BLaER1 treated with 17β-estradiol and CSF1 and Interleukin-3, amounts not matched to agents 10 nM and 100 nM (cell line): ENCODE measurements at regions not wholly inside any gene's neighbourhood (a gene's known extent, or its start where the extent isn't known, plus 50 kb on each side); places are given as distances from the start of the nearest gene placed in this dataset.

Experiments
- H3K27ac ChIP-seq, 11 experiments: shearing (Covaris generic); formaldehyde crosslinking; 2 replicates each; pipeline ENCODE4 v1.8.1; 2022
- H3K27me3 ChIP-seq, 11 experiments: shearing (Covaris generic); formaldehyde crosslinking; 2 replicates each; pipeline ENCODE4 v1.8.1; 2022
- H3K36me3 ChIP-seq, 11 experiments: shearing (Covaris generic); formaldehyde crosslinking; 2 replicates each; pipeline ENCODE4 v1.8.1; 2022
- H3K4me1 ChIP-seq, 10 experiments: shearing (Covaris generic); formaldehyde crosslinking; 2 replicates each; pipeline ENCODE4 v1.8.1; 2022
- H3K4me2 ChIP-seq, 11 experiments: shearing (Covaris generic); formaldehyde crosslinking; 2 replicates each; pipeline ENCODE4 v1.8.1; 2022
- H3K4me3 ChIP-seq, 10 experiments: shearing (Covaris generic); formaldehyde crosslinking; 2 replicates each; pipeline ENCODE4 v1.8.1; 2022
- H3K9ac ChIP-seq, 11 experiments: shearing (Covaris generic); formaldehyde crosslinking; 2 replicates each; pipeline ENCODE4 v1.8.1; 2022
- H3K9me3 ChIP-seq, 11 experiments: shearing (Covaris generic); formaldehyde crosslinking; replicated peaks in 1 of 11; 2 replicates each; pipeline ENCODE4 v1.8.1; 2022
- H4K20me1 ChIP-seq, 11 experiments: shearing (Covaris generic); formaldehyde crosslinking; 2 replicates each; pipeline ENCODE4 v1.8.1; 2022
- Cebpa-rat ChIP-seq, 11 experiments: shearing (Covaris generic); IDR thresholded peaks; 2 replicates each; pipeline ENCODE4 v1.8.1; 2022

- peak overlapping the region in 1 of 11 experiments; percentile 30; a peak in 1 of 22 replicates for H3K4me2 ChIP-seq
These were observed 413.2 kb upstream of the KLF6 start for GRCh38 chr10:4198216-4198615.

GRCh38 chr10:4197676-4198075 lies 412.7 kb upstream of the KLF6 start:
- H3K9ac ChIP-seq, result no peak overlapping the region
- no peaks in the 10 kb centered on the region for H3K36me3 ChIP-seq
- no peak overlapping the region for H3K4me3 ChIP-seq
- no peak for TF ChIP-seq Cebpa-rat (IDR thresholded peaks at IDR 0.05)
- H3K4me2 ChIP-seq, result peak overlapping the region in 2 of 11 experiments; percentile 30 to 51; a peak in 4 of 22 replicates
- peaks cover 4 to 19% (median 10%) of the 10 kb centered on the region in 10 experiments; a peak in 10 of 20 replicates for H3K4me1 ChIP-seq
- H3K27ac ChIP-seq, result no peak overlapping the region
- H3K27me3 ChIP-seq, result no peaks in the 10 kb centered on the region
- no peaks in the 10 kb centered on the region for H4K20me1 ChIP-seq
- H3K9me3 ChIP-seq, result 0 out of 22 replicates have a peak, but pooled peaks cover 0 to 6% (median 0%) of the 10 kb centered on the region in 11 experiments

More at GRCh38 chr10:4198216-4198615, 413.2 kb upstream of the KLF6 start:
- Histone ChIP-seq H3K27ac (no peak overlapping the region), H3K4me3 (no peak overlapping the region), H3K9me3 (0 out of 22 replicates have a peak, but pooled peaks cover 0 to 6% (median 0%) of the 10 kb centered on the region in 11 experiments), H3K4me1 (peaks cover 4 to 19% (median 9%) of the 10 kb centered on the region in 10 experiments; a peak in 10 of 20 replicates), H3K36me3 (no peaks in the 10 kb centered on the region), H3K9ac (no peak overlapping the region), H4K20me1 (no peaks in the 10 kb centered on the region), H3K27me3 (no peaks in the 10 kb centered on the region)
- TF ChIP-seq Cebpa-rat (IDR thresholded peaks at IDR 0.05), result no peak

DNA sequence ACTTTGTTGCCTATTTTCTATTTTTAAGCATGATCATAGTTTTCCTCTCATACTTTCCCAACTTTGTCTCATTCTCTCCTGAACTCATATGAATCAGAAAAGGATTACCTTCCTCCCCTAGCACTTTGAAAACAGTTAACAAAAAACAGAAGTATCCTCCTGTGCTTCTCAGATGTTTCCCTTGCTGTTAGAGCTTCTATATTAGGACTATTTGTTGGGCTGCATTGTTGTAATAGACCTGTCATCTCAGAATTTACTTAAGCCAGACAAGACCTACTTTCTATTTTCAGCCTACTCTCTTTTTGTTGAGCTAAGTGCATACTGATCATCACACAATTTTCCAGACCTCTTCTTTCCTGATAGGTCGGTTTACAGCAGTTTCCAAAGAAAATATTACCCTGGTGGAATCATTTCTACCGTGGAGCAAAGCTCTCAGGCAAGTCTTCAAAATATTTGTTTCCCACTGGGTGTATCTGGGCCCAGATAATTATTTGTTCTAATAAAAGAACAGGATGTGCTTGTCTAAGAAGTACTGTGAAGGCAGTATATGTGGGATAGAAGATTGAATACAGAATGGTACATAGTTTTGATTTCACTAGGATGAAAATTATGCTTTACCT lies 411.9 kb upstream of the KLF6 start:
- Histone ChIP-seq H3K36me3 (no peaks in the 10 kb centered on the region), H3K4me3 (no peak overlapping the region), H3K9ac (no peak overlapping the region), H3K27me3 (no peaks in the 10 kb centered on the region), H3K9me3 (0 out of 22 replicates have a peak, but pooled peaks cover 0 to 6% (median 0%) of the 10 kb centered on the region in 11 experiments), H3K27ac (no peak overlapping the region), H4K20me1 (no peaks in the 10 kb centered on the region), H3K4me2 (peak overlapping the region; percentile 8 to 51 (median 25); a peak in 13 of 22 replicates), H3K4me1 (peaks cover 4 to 20% (median 16%) of the 10 kb centered on the region in 10 experiments; a peak in 16 of 20 replicates)
- TF ChIP-seq Cebpa-rat (IDR thresholded peaks at IDR 0.05), result no peak

GRCh38 chr10:4196183-4196582 lies 411.2 kb upstream of the KLF6 start:
- Histone ChIP-seq H3K27ac (no peak overlapping the region), H3K9me3 (0 out of 22 replicates have a peak, but pooled peaks cover 0 to 6% (median 0%) of the 10 kb centered on the region in 11 experiments), H3K36me3 (no peaks in the 10 kb centered on the region), H3K4me2 (peak overlapping the region in 6 of 11 experiments; percentile 11 to 36 (median 24); a peak in 4 of 22 replicates), H3K4me1 (peaks cover 4 to 25% (median 19%) of the 10 kb centered on the region in 10 experiments; a peak in 16 of 20 replicates), H3K9ac (no peak overlapping the region), H3K27me3 (no peaks in the 10 kb centered on the region), H4K20me1 (no peaks in the 10 kb centered on the region), H3K4me3 (no peak overlapping the region)
- TF ChIP-seq Cebpa-rat (IDR thresholded peaks at IDR 0.05), result no peak

DNA sequence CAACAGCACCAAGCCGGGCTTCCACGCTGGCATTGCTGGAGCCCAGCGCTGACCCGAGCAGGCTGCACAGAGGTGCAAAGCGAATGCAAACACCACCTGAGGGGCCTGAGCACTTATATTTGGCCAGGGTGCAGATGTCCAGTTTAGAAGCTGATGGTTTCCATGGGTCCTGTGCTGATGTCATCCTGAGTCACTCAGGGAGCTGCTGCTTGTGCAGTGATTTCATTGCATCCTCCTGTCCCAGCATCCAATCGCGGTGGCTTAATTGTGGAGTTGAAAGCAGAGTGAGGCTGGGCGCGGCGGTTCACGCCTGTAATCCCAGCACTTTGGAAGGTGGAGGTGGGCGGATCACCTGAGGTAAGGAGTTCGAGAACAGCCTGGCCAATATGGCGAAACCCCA lies 410.2 kb upstream of the KLF6 start:
- Histone ChIP-seq H3K9ac (no peak overlapping the region), H3K4me2 (no peak overlapping the region), H3K27ac (no peak overlapping the region), H3K4me1 (peaks cover 4 to 25% (median 19%) of the 10 kb centered on the region in 10 experiments; a peak in 16 of 20 replicates), H3K9me3 (0 out of 22 replicates have a peak, but pooled peaks cover 0 to 6% (median 0%) of the 10 kb centered on the region in 11 experiments), H3K4me3 (no peak overlapping the region), H3K36me3 (no peaks in the 10 kb centered on the region), H3K27me3 (no peaks in the 10 kb centered on the region), H4K20me1 (no peaks in the 10 kb centered on the region)
- no peak for TF ChIP-seq Cebpa-rat (IDR thresholded peaks at IDR 0.05)

- peaks cover 4 to 25% (median 19%) of the 10 kb centered on the region in 10 experiments; a peak in 16 of 20 replicates for H3K4me1 ChIP-seq
- no peak for TF ChIP-seq Cebpa-rat (IDR thresholded peaks at IDR 0.05)
- H4K20me1 ChIP-seq, result no peaks in the 10 kb centered on the region
- no peaks in the 10 kb centered on the region for H3K27me3 ChIP-seq
- H3K4me3 ChIP-seq, result no peak overlapping the region
- peaks cover 0 to 6% (median 0%) of the 10 kb centered on the region in 11 experiments; a peak in 1 of 22 replicates for H3K9me3 ChIP-seq
- no peaks in the 10 kb centered on the region for H3K36me3 ChIP-seq
- no peak overlapping the region for H3K9ac ChIP-seq
- H3K4me2 ChIP-seq, result no peak overlapping the region
- no peak overlapping the region for H3K27ac ChIP-seq
These were observed 409.2 kb upstream of the KLF6 start for GRCh38 chr10:4194231-4194630.

DNA sequence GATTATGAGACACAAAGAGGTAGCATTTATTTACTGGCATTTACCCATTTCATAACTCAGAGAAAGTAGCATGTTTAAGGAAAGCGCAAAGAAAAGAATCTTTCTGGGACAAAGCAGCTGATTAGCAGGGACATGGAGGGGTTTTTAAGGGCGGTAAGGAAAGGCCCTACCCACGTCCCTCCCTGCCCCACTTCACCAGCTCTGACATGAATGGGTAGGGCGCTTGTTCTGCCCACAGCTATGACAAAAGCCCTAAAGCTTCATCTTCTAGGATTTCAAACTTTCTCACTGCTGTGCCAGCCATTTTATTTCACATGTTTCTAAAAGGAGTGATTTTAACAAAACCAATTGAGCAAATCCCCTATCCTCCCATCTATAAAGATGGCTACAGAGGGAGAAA lies 406.9 kb upstream of the KLF6 start:
- H3K4me3 ChIP-seq, result no peak overlapping the region
- peaks cover 0 to 6% (median 0%) of the 10 kb centered on the region in 11 experiments; a peak in 4 of 22 replicates for H3K9me3 ChIP-seq
- no peak overlapping the region for H3K9ac ChIP-seq
- no peak overlapping the region for H3K27ac ChIP-seq
- no peak for TF ChIP-seq Cebpa-rat (IDR thresholded peaks at IDR 0.05)
- peak overlapping the region in 7 of 11 experiments; percentile 9 to 70 (median 40); a peak in 12 of 22 replicates for H3K4me2 ChIP-seq
- H3K36me3 ChIP-seq, result no peaks in the 10 kb centered on the region
- H4K20me1 ChIP-seq, result no peaks in the 10 kb centered on the region
- H3K27me3 ChIP-seq, result no peaks in the 10 kb centered on the region
- H3K4me1 ChIP-seq, result peaks cover 4 to 27% (median 19%) of the 10 kb centered on the region in 10 experiments; a peak in 18 of 20 replicates

DNA sequence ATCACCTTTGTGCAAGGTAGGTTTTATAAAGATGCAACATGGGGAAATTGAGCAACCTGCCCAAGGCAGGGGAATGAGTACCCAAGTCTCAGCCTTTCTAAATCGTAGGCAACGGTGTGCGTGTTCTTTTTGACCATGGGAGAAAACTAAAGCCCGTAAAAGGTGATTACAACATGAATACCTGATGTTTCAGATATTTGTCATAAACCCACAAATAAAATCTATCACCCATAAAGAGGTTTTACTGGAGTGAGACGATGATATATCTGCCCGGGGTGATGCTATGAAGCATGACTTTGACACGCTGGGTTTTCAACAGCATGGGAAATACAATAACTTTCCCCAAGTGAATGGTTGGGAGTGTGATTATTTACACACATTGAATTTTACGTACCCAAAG lies 406.3 kb upstream of the KLF6 start:
- Histone ChIP-seq H3K4me2 (peak overlapping the region in 6 of 11 experiments; percentile 23 to 70 (median 48); a peak in 9 of 22 replicates), H3K9ac (no peak overlapping the region), H3K4me3 (no peak overlapping the region), H3K27ac (no peak overlapping the region), H4K20me1 (no peaks in the 10 kb centered on the region), H3K27me3 (no peaks in the 10 kb centered on the region), H3K4me1 (peaks cover 0 to 24% (median 15%) of the 10 kb centered on the region in 10 experiments; a peak in 15 of 20 replicates), H3K36me3 (no peaks in the 10 kb centered on the region), H3K9me3 (peaks cover 0 to 6% (median 0%) of the 10 kb centered on the region in 11 experiments; a peak in 4 of 22 replicates)
- no peak for TF ChIP-seq Cebpa-rat (IDR thresholded peaks at IDR 0.05)

- Histone ChIP-seq H3K4me2 (no peak overlapping the region), H3K27me3 (no peaks in the 10 kb centered on the region), H3K4me1 (peaks cover 0 to 24% (median 15%) of the 10 kb centered on the region in 10 experiments; a peak in 15 of 20 replicates), H3K36me3 (no peaks in the 10 kb centered on the region), H3K9ac (no peak overlapping the region), H4K20me1 (no peaks in the 10 kb centered on the region), H3K4me3 (no peak overlapping the region), H3K9me3 (peaks cover 0 to 6% (median 0%) of the 10 kb centered on the region in 11 experiments; a peak in 4 of 22 replicates), H3K27ac (no peak overlapping the region)
- TF ChIP-seq Cebpa-rat (IDR thresholded peaks at IDR 0.05), result no peak
These were observed 405.9 kb upstream of the KLF6 start for GRCh38 chr10:4190876-4191275.
